PFSK-1 (cell line): ENCODE measurements at regions not wholly inside any gene's neighbourhood (a gene's known extent, or its start where the extent isn't known, plus 50 kb on each side); places are given as distances from the start of the nearest gene placed in this dataset.

ENCODE experiments used
- FOXP2 ChIP-seq: optimal IDR thresholded peaks from 2 replicates; pipeline ENCODE3; 2011; ENCODE audit warnings: borderline replicate concordance, control low read depth, inconsistent platforms; ENCODE audit not compliant: insufficient read depth; ENCODE audit errors: extremely low read length, extremely low read depth
- POLR2AphosphoS5 ChIP-seq: IDR thresholded peaks from 2 replicates; pipeline ENCODE4 v1.6.1; 2012; ENCODE audit warnings: low read depth, mild to moderate bottlenecking, control low read depth, low read length, moderate library complexity

DNA sequence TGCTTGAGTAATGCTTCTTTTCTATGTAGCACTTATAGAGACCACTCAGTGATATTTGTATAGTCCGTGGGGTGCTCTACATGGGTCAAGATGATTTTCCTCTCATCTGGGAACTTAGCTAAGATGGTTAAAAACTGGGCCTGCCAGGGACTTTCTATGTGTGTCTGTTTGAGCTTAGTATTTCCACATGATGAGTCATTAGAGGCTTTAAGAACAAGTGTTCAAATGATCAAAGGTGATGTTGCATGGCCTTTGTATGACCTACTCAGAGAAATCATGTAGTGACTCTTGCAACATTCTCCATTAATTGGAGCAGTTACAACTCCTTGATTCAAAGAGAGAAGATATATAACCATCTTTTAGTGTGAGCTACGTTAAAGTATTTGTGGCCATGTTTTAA lies 1480.5 kb upstream of the IGFBP7 start:
- TF ChIP-seq POLR2AphosphoS5 (no peak), FOXP2 (no peak)
